H1 (cell line): ENCODE measurements at regions not wholly inside any gene's neighbourhood (a gene's known extent, or its start where the extent isn't known, plus 50 kb on each side); places are given as distances from the start of the nearest gene placed in this dataset.
"Not testable (repeated sequence)": the region's sequence is repeated elsewhere in the genome, so short reads cannot be mapped to it uniquely, and the experiment has no call there.

ENCODE experiments used
- CTCF ChIA-PET: fragments of 300-600 bp; sonication (Branson Sonifier 250); formaldehyde crosslinking; loops from one replicate; lab custom pipeline; 2021; ENCODE audit not compliant: partially characterized antibody; lab: Charles Lee
- POLR2A ChIA-PET: fragments of 300-600 bp; sonication (Branson Sonifier 250); formaldehyde crosslinking; loops from one replicate; lab custom pipeline; 2021; ENCODE audit warnings: inconsistent platforms; ENCODE audit not compliant: partially characterized antibody; lab: Charles Lee
- DNase-seq, 2 experiments: peaks; one replicate each; pipeline versions ENCODE4 v3.0.0 to v3.0.0-alpha.2; 2010 to 2022; ENCODE audit warnings: low spot score in 2 of 2, low read depth in 1 of 2, mixed read lengths in 1 of 2
- FAIRE-seq: peaks from 2 replicates; lab custom pipeline; 2011; peaks lifted over from hg19 to GRCh38; lab: Jason Lieb, UNC
- H2AFZ ChIP-seq: 2 replicates; pipeline ENCODE4 v1.8.1; 2012; ENCODE audit warnings: low read length, inconsistent platforms
- H2AK5ac ChIP-seq: 2 replicates; pipeline ENCODE4 v1.6.1; 2013; ENCODE audit warnings: low read depth, low read length
- H2BK120ac ChIP-seq: replicated peaks from 2 replicates; pipeline ENCODE3; 2013; ENCODE audit warnings: low read depth, low read length, inconsistent platforms
- H2BK12ac ChIP-seq: 2 replicates; pipeline ENCODE4 v1.6.1; 2013; ENCODE audit warnings: low read depth, low read length
- H2BK15ac ChIP-seq: 2 replicates; pipeline ENCODE4 v1.6.1; 2013; ENCODE audit warnings: low read length
- H2BK20ac ChIP-seq: 2 replicates; pipeline ENCODE4 v1.6.1; 2013; ENCODE audit warnings: low read length
- H2BK5ac ChIP-seq: 2 replicates; pipeline ENCODE4 v1.6.1; 2013; ENCODE audit warnings: low read depth, low read length
- H3K14ac ChIP-seq: 2 replicates; pipeline ENCODE4 v1.6.1; 2013; ENCODE audit warnings: inconsistent platforms; ENCODE audit not compliant: insufficient read length
- H3K18ac ChIP-seq: 2 replicates; pipeline ENCODE4 v1.6.1; 2013; ENCODE audit warnings: low read length; ENCODE audit errors: extremely low read depth
- H3K23ac ChIP-seq: 2 replicates; pipeline ENCODE4 v1.6.1; 2013; ENCODE audit warnings: inconsistent platforms; ENCODE audit not compliant: insufficient read length
- H3K23me2 ChIP-seq: 2 replicates; pipeline ENCODE4 v1.6.1; 2013; ENCODE audit warnings: low read depth, low read length
- H3K27ac ChIP-seq: 2 replicates; pipeline ENCODE4 v1.6.1; 2011; ENCODE audit warnings: low read depth, low read length, inconsistent platforms
- H3K27me3 ChIP-seq, 4 experiments: replicated peaks in 1 of 4; 1 replicate in 1 of 4; 2 replicates in 3 of 4; pipeline versions ENCODE4 v1.6.1 to v1.8.1; 2011 to 2013; ENCODE audit warnings: low read length in 3 of 4, mild to moderate bottlenecking in 3 of 4, inconsistent platforms in 2 of 4, mixed read lengths in 2 of 4, moderate library complexity in 1 of 4; ENCODE audit not compliant: control insufficient read depth in 3 of 4, insufficient read depth in 3 of 4; ENCODE audit errors: extremely low read depth in 1 of 4
- H3K36me3 ChIP-seq, 4 experiments: 2 replicates each; pipeline versions ENCODE4 v1.6.1 to v1.8.1; 2011 to 2013; ENCODE audit warnings: mild to moderate bottlenecking in 4 of 4, low read length in 3 of 4, moderate library complexity in 2 of 4, control low read depth in 1 of 4, inconsistent platforms in 1 of 4; ENCODE audit not compliant: insufficient read depth in 4 of 4, control insufficient read depth in 2 of 4
- H3K4ac ChIP-seq: replicated peaks from 2 replicates; pipeline ENCODE3; 2013; ENCODE audit warnings: low read length, low read depth, mixed read lengths, inconsistent platforms; ENCODE audit not compliant: insufficient read length
- H3K4me1 ChIP-seq, 4 experiments: replicated peaks in 1 of 4; 1 replicate in 1 of 4; 2 replicates in 3 of 4; pipeline versions ENCODE4 v1.6.1 to v1.8.1; 2011 to 2013; ENCODE audit warnings: low read length in 3 of 4, inconsistent platforms in 2 of 4, mixed read lengths in 1 of 4; ENCODE audit not compliant: insufficient read depth in 4 of 4, control insufficient read depth in 3 of 4
- H3K4me2 ChIP-seq, 2 experiments: 2 replicates each; pipeline versions ENCODE4 v1.6.1 to v1.8.1; 2011 to 2013; ENCODE audit warnings: low read depth in 2 of 2, low read length in 2 of 2, control low read depth in 1 of 2, inconsistent platforms in 1 of 2, mild to moderate bottlenecking in 1 of 2; ENCODE audit not compliant: insufficient read depth in 1 of 2
- H3K4me3 ChIP-seq, 4 experiments: fragments of 200-600, 300-600 bp in 1 of 4; sonication (generic), shearing (Covaris generic), sonication (Bioruptor Twin) in 1 of 4; 2 replicates each; pipeline versions ENCODE4 v1.5.1 to v1.8.1; 2011 to 2016; ENCODE audit warnings: low read length in 4 of 4, low read depth in 3 of 4, control low read depth in 2 of 4, inconsistent platforms in 2 of 4, mild to moderate bottlenecking in 2 of 4, mixed read lengths in 1 of 4, moderate library complexity in 1 of 4; ENCODE audit not compliant: insufficient read depth in 2 of 4; ENCODE audit errors: extremely low read depth in 1 of 4
- H3K56ac ChIP-seq: replicated peaks from 2 replicates; pipeline ENCODE3; 2013; ENCODE audit warnings: low read depth, mild to moderate bottlenecking, mixed read lengths, low read length, inconsistent platforms; ENCODE audit not compliant: insufficient read length
- H3K79me1 ChIP-seq: 2 replicates; pipeline ENCODE4 v1.6.1; 2013; ENCODE audit warnings: low read depth, low read length, control low read depth
- H3K79me2 ChIP-seq, 2 experiments: 2 replicates each; pipeline versions ENCODE4 v1.6.1 to v1.8.1; 2012 to 2013; ENCODE audit warnings: low read length in 2 of 2, mild to moderate bottlenecking in 2 of 2, inconsistent platforms in 1 of 2; ENCODE audit not compliant: insufficient read depth in 2 of 2, control insufficient read depth in 1 of 2
- H3K9ac ChIP-seq, 4 experiments: replicated peaks in 1 of 4; 1 replicate in 1 of 4; 2 replicates in 3 of 4; pipeline versions ENCODE4 v1.6.1 to v1.8.1; 2011 to 2013; ENCODE audit warnings: low read depth in 3 of 4, low read length in 3 of 4, control low read depth in 2 of 4, mild to moderate bottlenecking in 2 of 4, moderate library complexity in 2 of 4, inconsistent platforms in 1 of 4; ENCODE audit errors: extremely low read depth in 1 of 4
- H3K9me3 ChIP-seq, 2 experiments: 2 replicates each; pipeline versions ENCODE4 v1.6.1 to v1.8.1; 2012 to 2013; ENCODE audit warnings: mild to moderate bottlenecking in 2 of 2, moderate library complexity in 2 of 2, control low read depth in 1 of 2, inconsistent platforms in 1 of 2, low read depth in 1 of 2, low read length in 1 of 2, mixed read lengths in 1 of 2; ENCODE audit not compliant: insufficient read depth in 2 of 2
- H4K20me1 ChIP-seq, 2 experiments: replicated peaks in 1 of 2; 2 replicates each; pipeline versions ENCODE3 to v1.8.1; 2011 to 2013; ENCODE audit warnings: inconsistent platforms in 2 of 2, low read length in 2 of 2, mild to moderate bottlenecking in 1 of 2; ENCODE audit not compliant: insufficient read depth in 2 of 2, control insufficient read depth in 1 of 2
- H4K5ac ChIP-seq: 2 replicates; pipeline ENCODE4 v1.6.1; 2013; ENCODE audit warnings: low read length, low read depth, mixed read lengths, inconsistent platforms; ENCODE audit not compliant: insufficient read length
- H4K8ac ChIP-seq: 2 replicates; pipeline ENCODE4 v1.8.0; 2013; ENCODE audit warnings: mild to moderate bottlenecking, moderate library complexity, low read length, inconsistent platforms; ENCODE audit not compliant: insufficient read depth; ENCODE audit errors: extremely low read depth
- H4K91ac ChIP-seq: replicated peaks from 2 replicates; pipeline ENCODE3; 2013; ENCODE audit warnings: low read length, mixed read lengths, inconsistent platforms; ENCODE audit not compliant: insufficient read length
- WGBS, 2 experiments: shearing (Covaris generic) in 1 of 2; methylation state at CpG; one replicate each; pipeline versions ENCODE4 v1.1.6 to v1.1.7; 2013 to 2015; ENCODE audit warnings: low lambda C conversion rate in 2 of 2, mixed read lengths in 2 of 2, inconsistent platforms in 1 of 2, low coverage in 1 of 2, missing lambda C conversion rate in 1 of 2; ENCODE audit not compliant: insufficient replicate concordance in 2 of 2, insufficient coverage in 1 of 2, insufficient read length in 1 of 2; ENCODE audit errors: extremely low coverage in 1 of 2, missing lambda C conversion rate in 1 of 2; 5-methylcytosine and 5-hydroxymethylcytosine counted together

GRCh38 chr5:67850906-67851305 lies 364.6 kb upstream of the PIK3R1 start:
- H4K91ac ChIP-seq, H3K4ac ChIP-seq, H3K79me1 ChIP-seq, POLR2A ChIA-PET, H4K20me1 ChIP-seq, H3K4me1 ChIP-seq, H3K23me2 ChIP-seq, H3K4me2 ChIP-seq, H2BK20ac ChIP-seq, H3K27me3 ChIP-seq, H2AFZ ChIP-seq, H3K9ac ChIP-seq, H3K23ac ChIP-seq, FAIRE-seq, H3K14ac ChIP-seq, H3K36me3 ChIP-seq, H4K8ac ChIP-seq, CTCF ChIA-PET, H3K4me3 ChIP-seq, H3K79me2 ChIP-seq, H2BK12ac ChIP-seq, H2BK15ac ChIP-seq, H4K5ac ChIP-seq, H3K27ac ChIP-seq, H2AK5ac ChIP-seq, DNase-seq, H3K9me3 ChIP-seq, H3K18ac ChIP-seq, H2BK5ac ChIP-seq, H3K56ac ChIP-seq, H2BK120ac ChIP-seq: not testable (repeated sequence)
- WGBS, 2 experiments: 97% methylated on average over 5 of the region's 5 CpGs; no CpG with 5 or more reads in 1 of the 2 experiments
